OCI-LY3 (cell line): ENCODE measurements at regions not wholly inside any gene's neighbourhood (a gene's known extent, or its start where the extent isn't known, plus 50 kb on each side); places are given as distances from the start of the nearest gene placed in this dataset.

ENCODE experiments used
- H2AFZ ChIP-seq: fragments of 200-600, 300-600 bp; shearing (Covaris generic); 2 replicates; pipeline ENCODE4 v1.6.0; 2014; ENCODE audit warnings: antibody characterized with exemption, low read depth, low read length
- H3K27ac ChIP-seq: fragments of 200-600, 300-600 bp; sonication (generic); 2 replicates; pipeline ENCODE4 v1.5.1; 2014; ENCODE audit warnings: mild to moderate bottlenecking, low read length, moderate library complexity, mixed read lengths
- H3K27me3 ChIP-seq: fragments of 200-600, 300-600 bp; sonication (generic); 2 replicates; pipeline ENCODE4 v1.6.1; 2014; ENCODE audit warnings: low read depth, low read length, mixed read lengths
- H3K36me3 ChIP-seq: fragments of 200-600, 300-600 bp; sonication (generic); replicated peaks from 2 replicates; pipeline ENCODE3; 2014; ENCODE audit warnings: low read depth, low read length, mixed read lengths
- H3K4me1 ChIP-seq: fragments of 300-600, 200-600 bp; sonication (generic); 2 replicates; pipeline ENCODE4 v1.6.1; 2014; ENCODE audit warnings: low read length, mixed read lengths
- H3K4me2 ChIP-seq: fragments of 200-600, 300-600 bp; sonication (generic); 2 replicates; pipeline ENCODE4 v1.6.1; 2014; ENCODE audit warnings: low read length, mixed read lengths
- H3K4me3 ChIP-seq: fragments of 300-600, 200-600 bp; sonication (generic); 2 replicates; pipeline ENCODE4 v1.5.1; 2014; ENCODE audit warnings: antibody characterized with exemption, mild to moderate bottlenecking, low read length, moderate library complexity
- H3K79me2 ChIP-seq: fragments of 300-600, 200-600 bp; shearing (Covaris generic); 2 replicates; pipeline ENCODE4 v1.6.1; 2014; ENCODE audit warnings: mild to moderate bottlenecking, low read length, mixed read lengths
- H3K9ac ChIP-seq: fragments of 300-600, 200-600 bp; shearing (Covaris generic); 2 replicates; pipeline ENCODE4 v1.6.0; 2014; ENCODE audit warnings: mild to moderate bottlenecking, low read length, moderate library complexity
- H3K9me3 ChIP-seq: fragments of 200-600, 300-600 bp; shearing (Covaris generic); 2 replicates; pipeline ENCODE4 v1.6.1; 2014; ENCODE audit warnings: low read length, mixed read lengths; ENCODE audit not compliant: insufficient read depth
- H4K20me1 ChIP-seq: fragments of 200-600, 300-600 bp; sonication (generic); 2 replicates; pipeline ENCODE4 v1.6.1; 2016; ENCODE audit warnings: low read length, mixed read lengths; ENCODE audit not compliant: insufficient read depth
- CTCF ChIP-seq: fragments of 200-600, 300-600 bp; sonication (generic); IDR thresholded peaks from 2 replicates; pipeline ENCODE4 v1.5.1; 2014; ENCODE audit warnings: antibody characterized with exemption, low read length, low read depth
- EZH2phosphoT487 ChIP-seq: fragments of 200-600 bp; shearing (Covaris generic); IDR thresholded peaks from 2 replicates; pipeline ENCODE4 v1.6.1; 2018; ENCODE audit warnings: antibody characterized with exemption, mixed run types, low read depth

GRCh38 chr12:88764781-88765480, 184.7 kb upstream of the KITLG start:
- no peak overlapping the region for H3K27ac ChIP-seq
- no peaks in the 10 kb centered on the region for H3K27me3 ChIP-seq
- H3K36me3 ChIP-seq: no peaks in the 10 kb centered on the region
- no peaks in the 10 kb centered on the region for H3K9me3 ChIP-seq
- H2AFZ ChIP-seq: no peak overlapping the region
- no peak overlapping the region for H3K4me2 ChIP-seq
- H4K20me1 ChIP-seq: no peaks in the 10 kb centered on the region
- TF ChIP-seq EZH2phosphoT487: no peak
- TF ChIP-seq CTCF: no peak
- H3K79me2 ChIP-seq: no peaks in the 10 kb centered on the region
- H3K9ac ChIP-seq: no peak overlapping the region
- H3K4me3 ChIP-seq: no peak overlapping the region
- H3K4me1 ChIP-seq: no peaks in the 10 kb centered on the region

- no peaks in the 10 kb centered on the region for H3K9me3 ChIP-seq
- no peak overlapping the region for H3K4me2 ChIP-seq
- H3K9ac ChIP-seq: no peak overlapping the region
- no peaks in the 10 kb centered on the region for H3K27me3 ChIP-seq
- no peaks in the 10 kb centered on the region for H4K20me1 ChIP-seq
- no peaks in the 10 kb centered on the region for H3K79me2 ChIP-seq
- no peak overlapping the region for H3K4me3 ChIP-seq
- no peak overlapping the region for H3K27ac ChIP-seq
- no peak for TF ChIP-seq CTCF
- TF ChIP-seq EZH2phosphoT487: no peak
- H3K36me3 ChIP-seq: no peaks in the 10 kb centered on the region
- no peaks in the 10 kb centered on the region for H3K4me1 ChIP-seq
- H2AFZ ChIP-seq: no peak overlapping the region
Observed at GRCh38 chr12:88763536-88764100, 183.3 kb upstream of the KITLG start.

GRCh38 chr12:88758176-88758575, 177.9 kb upstream of the KITLG start:
- H2AFZ ChIP-seq: no peak overlapping the region
- no peaks in the 10 kb centered on the region for H4K20me1 ChIP-seq

More at GRCh38 chr12:88758176-88758575, 177.9 kb upstream of the KITLG start:
- TF ChIP-seq EZH2phosphoT487 (no peak), CTCF (no peak)
- Histone ChIP-seq H3K9ac (no peak overlapping the region), H3K4me3 (no peak overlapping the region), H3K79me2 (no peaks in the 10 kb centered on the region), H3K4me1 (no peaks in the 10 kb centered on the region), H3K27me3 (no peaks in the 10 kb centered on the region), H3K9me3 (no peaks in the 10 kb centered on the region), H3K36me3 (no peaks in the 10 kb centered on the region), H3K27ac (no peak overlapping the region), H3K4me2 (no peak overlapping the region)
